ENCODE measurements at regions not wholly inside any gene's neighbourhood (a gene's known extent, or its start where the extent isn't known, plus 50 kb on each side); places are given as distances from the start of the nearest gene placed in this dataset.

GRCh38 chr12:76152181-76152807 lies 67.8 kb upstream of the NAP1L1 start:
- TF ChIP-seq CTCF (conservative IDR thresholded peaks at IDR 0.05; ENCODE audit: low read length) = no peak
- TF ChIP-seq EZH2phosphoT487 (IDR thresholded peaks at IDR 0.05; ENCODE audit: borderline replicate concordance, low read depth, low read length) = no peak

Data from OCI-LY7 (cell line).